K562 (cell line): ENCODE measurements at regions not wholly inside any gene's neighbourhood (a gene's known extent, or its start where the extent isn't known, plus 50 kb on each side); places are given as distances from the start of the nearest gene placed in this dataset.
"Not testable (repeated sequence)": the region's sequence is repeated elsewhere in the genome, so short reads cannot be mapped to it uniquely, and the experiment has no call there.

Source experiments
- ATAC-seq: fragments of 200-7000 bp; cut with Tn5 transposase; 3 replicates; pipeline ENCODE4 v1.9.1; 2020; ENCODE audit warnings: moderate library complexity
- BruUV-seq: library from RNA; stranded (reverse); fragments of 400-500 nt; replicated peaks from 2 replicates; lab custom pipeline; 2021; lab: Mats Ljungman, UMichigan
- CTCF ChIA-PET: fragments of 300-600 bp; formaldehyde crosslinking; extraction: SDS; loops from one replicate; lab custom pipeline; 2021; ENCODE audit warnings: low intra/inter-chr PET ratio; lab: Yijun Ruan, JAX
- POLR2A ChIA-PET: fragments of 300-600, 350-650 bp; sonication (Branson Sonifier 250); formaldehyde crosslinking; extraction: SDS; loops from one replicate; lab custom pipeline; 2021; ENCODE audit warnings: antibody characterized with exemption, inconsistent platforms; lab: Yijun Ruan, JAX
- DNase-seq, 4 experiments: peaks; one replicate each; pipeline versions ENCODE4 v3.0.0 to v3.0.0-alpha.2; 2011 to 2018; ENCODE audit warnings: low spot score in 3 of 4, mixed read lengths in 3 of 4; ENCODE audit errors: extremely low read depth in 1 of 4
- FAIRE-seq: peaks from 2 replicates; lab custom pipeline; 2011; peaks lifted over from hg19 to GRCh38; lab: Jason Lieb, UNC
- H2AFZ ChIP-seq: 2 replicates; pipeline ENCODE4 v1.6.0; 2011; ENCODE audit warnings: low read depth, low read length, control low read depth, inconsistent platforms
- H3K27ac ChIP-seq: fragments of 200-600 bp; 3 replicates; pipeline ENCODE4 v1.8.0; 2011; ENCODE audit warnings: low read depth, mild to moderate bottlenecking, control low read depth, inconsistent platforms, low read length, moderate library complexity, mixed read lengths; ENCODE audit errors: extremely low read depth
- H3K27me3 ChIP-seq, 2 experiments: fragments of 300-600 bp in 1 of 2; 2 replicates in 1 of 2; 3 replicates in 1 of 2; pipeline versions ENCODE4 v1.6.0 to v1.8.0; 2011; ENCODE audit warnings: inconsistent platforms in 2 of 2, low read length in 2 of 2, mild to moderate bottlenecking in 1 of 2, mixed read lengths in 1 of 2, moderate library complexity in 1 of 2; ENCODE audit not compliant: control insufficient read depth in 2 of 2, insufficient read depth in 2 of 2
- H3K36me3 ChIP-seq: fragments of 300-600 bp; 3 replicates; pipeline ENCODE4 v1.8.0; 2011; ENCODE audit warnings: mild to moderate bottlenecking, low read length, inconsistent platforms; ENCODE audit not compliant: control insufficient read depth, insufficient read depth
- H3K4me1 ChIP-seq, 2 experiments: fragments of 200-600 bp in 1 of 2; replicated peaks in 1 of 2; 2 replicates in 1 of 2; 3 replicates in 1 of 2; pipeline versions ENCODE4 v1.5.1 to v1.8.0; 2011; ENCODE audit warnings: inconsistent platforms in 2 of 2, low read length in 2 of 2, mild to moderate bottlenecking in 1 of 2, mixed read lengths in 1 of 2, moderate library complexity in 1 of 2; ENCODE audit not compliant: control insufficient read depth in 2 of 2, insufficient read depth in 2 of 2
- H3K4me2 ChIP-seq: 2 replicates; pipeline ENCODE4 v1.6.1; 2011; ENCODE audit warnings: low read length, control low read depth, inconsistent platforms, mixed read lengths; ENCODE audit not compliant: insufficient read depth
- H3K4me3 ChIP-seq: fragments of 200-600 bp; sonication (generic), shearing (Covaris generic); 2 replicates; pipeline ENCODE4 v1.5.1; 2016; ENCODE audit warnings: control low read depth, inconsistent platforms
- H3K79me2 ChIP-seq: fragments of 200-600 bp; 3 replicates; pipeline ENCODE4 v1.8.0; 2011; ENCODE audit warnings: low read length, inconsistent platforms; ENCODE audit not compliant: control insufficient read depth, insufficient read depth
- H3K9ac ChIP-seq, 2 experiments: 2 replicates each; pipeline versions ENCODE4 v1.6.0 to v1.6.1; 2011; ENCODE audit warnings: low read depth in 2 of 2, low read length in 2 of 2, control low read depth in 1 of 2, inconsistent platforms in 1 of 2, mild to moderate bottlenecking in 1 of 2, mixed read lengths in 1 of 2; ENCODE audit not compliant: insufficient read depth in 1 of 2
- H3K9me1 ChIP-seq: one replicate; pipeline ENCODE4 v1.6.0; 2011; ENCODE audit warnings: inconsistent platforms, mild to moderate bottlenecking, low read length, moderate library complexity; ENCODE audit not compliant: control insufficient read depth, insufficient read depth
- H3K9me3 ChIP-seq: replicated peaks from 2 replicates; pipeline ENCODE4 v1.5.1; 2011; ENCODE audit warnings: low read depth, low read length, inconsistent platforms; ENCODE audit not compliant: control insufficient read depth, insufficient read depth
- H4K20me1 ChIP-seq: replicated peaks from 2 replicates; pipeline ENCODE4 v1.6.1; 2011; ENCODE audit warnings: low read length, inconsistent platforms, mixed read lengths; ENCODE audit not compliant: control insufficient read depth, insufficient read depth
- BRCA1 ChIP-seq, 2 experiments: fragments of 450-650 bp in 1 of 2; sonication (generic) in 1 of 2; formaldehyde crosslinking in 1 of 2; IDR thresholded peaks; 2 replicates each; pipeline versions ENCODE4 v1.5.0 to v1.6.1; 2017 to 2020; ENCODE audit warnings: mild to moderate bottlenecking in 1 of 2, missing genetic modification reagents in 1 of 2
- CHAMP1 ChIP-seq: fragments of 450-650 bp; IDR thresholded peaks from 2 replicates; pipeline ENCODE4 v1.6.1; 2016; ENCODE audit warnings: mild to moderate bottlenecking
- CHD4 ChIP-seq: fragments of 200-600 bp; sonication (generic); IDR thresholded peaks from 3 replicates; pipeline ENCODE4 v1.6.1; 2012; ENCODE audit warnings: low read depth, mild to moderate bottlenecking, mixed read lengths, low read length, inconsistent platforms; ENCODE audit not compliant: insufficient read depth, insufficient replicate concordance, poor library complexity, severe bottlenecking
- GATAD2B ChIP-seq: fragments of 450-650 bp; IDR thresholded peaks from 2 replicates; pipeline ENCODE4 v1.6.1; 2017; ENCODE audit warnings: mild to moderate bottlenecking, borderline replicate concordance
- MCM2 ChIP-seq: fragments of 450-650 bp; IDR thresholded peaks from 2 replicates; pipeline ENCODE4 v1.6.1; 2017; ENCODE audit warnings: low read depth, mild to moderate bottlenecking
- STAT5B ChIP-seq: fragments of 250-450 bp; sonication (Bioruptor Pico); IDR thresholded peaks from 2 replicates; pipeline ENCODE4 v1.8.0; 2021; ENCODE audit warnings: mild to moderate bottlenecking, inconsistent platforms
- ZNF551 ChIP-seq: fragments of 250-450 bp; sonication (Bioruptor Pico); IDR thresholded peaks from 2 replicates; pipeline ENCODE4 v1.5.0; 2021; ENCODE audit warnings: mild to moderate bottlenecking, moderate library complexity
- ZNF778 ChIP-seq: fragments of 450-650 bp; formaldehyde crosslinking; IDR thresholded peaks from 2 replicates; pipeline ENCODE4 v1.4.0; 2020; ENCODE audit warnings: mild to moderate bottlenecking, moderate library complexity
- WGBS: fragments of 100-300 bp; shearing (Covaris generic); methylation state at CpG from one replicate; pipeline ENCODE4 v1.1.6; 2016; ENCODE audit warnings: low coverage, mixed read lengths; ENCODE audit not compliant: insufficient coverage; ENCODE audit errors: missing lambda C conversion rate; 5-methylcytosine and 5-hydroxymethylcytosine counted together
- in situ Hi-C: fragments of 300-500 bp; cut with MboI; formaldehyde crosslinking; loops from 4 replicates; pipeline ENCODE4 v1.15.0; 2018; ENCODE audit warnings: inconsistent platforms, mixed read lengths
- intact Hi-C: fragments of 100-400 bp; cut with micrococcal nuclease; formaldehyde crosslinking; loops from 2 replicates; pipeline ENCODE4 v1.14.2; 2022

GRCh38 chr6:48505621-48506020 lies 394.6 kb upstream of the PTCHD4 start:
- FAIRE-seq, result no peak
- ChIA-PET CTCF (no interaction called here), POLR2A (interaction anchor here (0.6 kb wide), 1 partner anchor 454 kb away, joined by 3 read pairs; no protein-coding TSS in a partner anchor)
- intact Hi-C loops, result no loop called here
- Histone ChIP-seq H3K27me3 (no peaks in the 10 kb centered on the region), H4K20me1 (no peaks in the 10 kb centered on the region), H3K9me1 (no peaks in the 10 kb centered on the region), H3K4me1 (no peaks in the 10 kb centered on the region), H3K4me3 (no peak overlapping the region), H2AFZ (no peak overlapping the region), H3K79me2 (no peaks in the 10 kb centered on the region), H3K9ac (no peak overlapping the region), H3K27ac (no peak overlapping the region), H3K4me2 (no peak overlapping the region), H3K9me3 (no peaks in the 10 kb centered on the region), H3K36me3 (no peaks in the 10 kb centered on the region)
- in situ Hi-C loops, result no loop called here
- TF ChIP-seq CHD4 (no peak), ZNF551 (CRISPR knock-in tag) (no peak), STAT5B (CRISPR knock-in tag) (no peak), MCM2 (no peak), GATAD2B (no peak), BRCA1 (IDR thresholded peaks at IDR 0.05) (no peak), BRCA1 (CRISPR knock-in tag; IDR thresholded peaks at IDR 0.05) (no peak), CHAMP1 (no peak), ZNF778 (no peak)
- BruUV-seq, result no TSS peak
- no peak for ATAC-seq
- 0% methylated on average over 2 of the region's 2 CpGs for WGBS
- no peak for DNase-seq

DNA sequence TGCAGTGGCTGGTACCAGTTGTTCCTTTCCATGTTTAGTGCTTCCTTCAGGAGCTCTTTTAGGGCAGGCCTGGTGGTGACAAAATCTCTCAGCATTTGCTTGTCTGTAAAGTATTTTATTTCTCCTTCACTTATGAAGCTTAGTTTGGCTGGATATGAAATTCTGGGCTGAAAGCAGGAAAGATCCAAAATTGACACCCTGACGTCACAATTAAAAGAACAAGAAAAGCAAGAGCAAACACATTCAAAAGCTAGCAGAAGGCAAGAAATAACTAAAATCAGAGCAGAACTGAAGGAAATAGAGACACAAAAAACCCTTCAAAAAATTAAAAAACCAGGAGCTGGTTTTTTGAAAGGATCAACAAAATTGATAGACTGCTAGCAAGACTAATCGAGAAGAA lies 382.4 kb upstream of the PTCHD4 start:
- H2AFZ ChIP-seq, intact Hi-C loops, POLR2A ChIA-PET, H3K9me3 ChIP-seq, DNase-seq, ATAC-seq, H3K4me3 ChIP-seq, BruUV-seq, H3K4me2 ChIP-seq, H4K20me1 ChIP-seq, CTCF ChIA-PET, FAIRE-seq, H3K27ac ChIP-seq, H3K36me3 ChIP-seq, H3K4me1 ChIP-seq, H3K9ac ChIP-seq, H3K79me2 ChIP-seq, H3K27me3 ChIP-seq, in situ Hi-C loops, H3K9me1 ChIP-seq: not testable (repeated sequence)
- WGBS, result 4% methylated on average over 2 of the region's 2 CpGs
